RPMI7951 (cell line): ENCODE measurements at regions not wholly inside any gene's neighbourhood (a gene's known extent, or its start where the extent isn't known, plus 50 kb on each side); places are given as distances from the start of the nearest gene placed in this dataset.
"Not testable (repeated sequence)": the region's sequence is repeated elsewhere in the genome, so short reads cannot be mapped to it uniquely, and the experiment has no call there.

Experiments
- DNase-seq: peaks from one replicate; pipeline ENCODE4 v3.0.0-alpha.2; 2012; ENCODE audit warnings: low read depth

DNA sequence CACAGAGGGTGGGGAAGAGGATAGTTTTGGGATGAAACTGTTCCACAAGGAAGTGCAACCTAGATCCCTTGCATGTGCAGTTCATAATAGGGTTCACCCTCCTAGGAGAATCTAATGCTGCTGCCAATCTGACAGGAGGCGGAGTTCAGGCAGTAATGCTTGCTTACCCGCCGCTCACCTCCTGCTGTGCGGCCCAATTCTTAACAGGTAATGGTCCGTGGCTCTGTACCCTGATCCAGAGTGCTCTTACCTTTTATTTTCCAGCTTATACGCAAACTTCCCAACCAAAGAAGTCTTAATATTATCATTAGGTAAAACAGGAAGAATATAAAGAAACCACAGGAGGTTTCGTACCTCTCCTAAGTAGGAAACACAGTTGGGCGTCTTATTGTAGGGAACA is 82.7 kb upstream of the CD302 start:
- no peak for DNase-seq

DNA sequence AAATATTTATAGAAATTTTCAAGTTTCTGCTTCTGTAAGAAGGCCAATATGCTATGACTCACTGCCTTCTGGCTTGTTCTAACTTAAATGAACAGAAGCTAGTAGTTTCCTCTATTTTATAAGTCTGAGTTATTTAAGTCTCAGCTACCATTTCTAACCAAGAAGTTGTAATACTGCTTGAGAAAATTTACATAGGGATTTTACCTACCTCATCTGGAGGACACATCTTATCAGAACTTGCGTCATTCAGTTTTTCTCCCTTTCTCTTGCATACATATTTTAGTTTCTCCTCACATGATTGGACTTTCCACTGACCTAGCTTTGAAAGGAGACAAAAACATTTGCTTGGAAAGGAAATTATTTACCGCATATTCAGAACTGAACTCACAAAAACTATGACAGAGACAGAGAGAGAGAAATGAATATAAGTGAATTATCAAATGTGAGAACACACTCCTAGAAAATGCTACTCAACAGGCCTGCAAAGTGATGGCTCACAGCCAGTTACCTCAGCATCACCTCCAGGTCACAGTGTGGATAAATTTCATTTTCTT is 81.1 kb upstream of the CD302 start:
- DNase-seq: no peak

DNA sequence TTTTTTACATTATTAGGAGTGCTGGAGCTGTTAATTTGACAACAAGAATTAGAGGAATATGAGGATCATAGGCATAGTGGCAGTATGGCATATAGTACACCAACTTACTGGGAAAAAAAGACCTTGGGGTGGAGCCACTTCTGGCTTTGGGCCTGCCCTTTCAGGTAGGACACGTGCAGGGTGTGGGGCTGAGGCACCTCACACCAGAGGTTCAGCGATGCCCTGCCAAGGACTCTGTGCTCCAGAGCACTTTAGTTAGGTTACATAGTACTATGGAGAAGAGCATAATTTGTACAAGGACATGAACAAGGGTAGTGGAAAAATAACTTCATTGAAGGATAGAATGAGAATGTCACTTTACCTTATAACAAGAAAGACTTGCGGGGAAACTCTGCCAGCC is 77.1 kb upstream of the CD302 start:
- DNase-seq: no peak

DNA sequence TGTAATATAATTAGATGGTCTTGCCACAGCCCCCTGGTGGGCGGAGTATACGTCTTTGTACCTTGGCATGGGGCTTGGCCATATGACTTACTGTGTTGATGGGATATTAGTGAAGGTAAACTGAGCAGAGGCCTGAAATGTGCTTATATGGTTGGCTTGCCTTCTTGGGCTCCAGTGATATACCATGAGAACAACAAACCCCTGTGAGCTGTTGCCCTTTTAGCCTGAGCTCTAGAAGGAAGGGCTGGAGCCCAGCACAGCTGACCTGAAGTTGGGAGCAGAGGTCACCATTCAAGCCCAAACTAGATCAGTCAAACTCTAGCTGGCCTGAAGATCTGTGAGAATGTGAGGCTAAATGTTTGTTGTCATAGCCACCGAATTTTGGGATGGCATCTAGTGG is 75.2 kb upstream of the CD302 start:
- DNase-seq: peak; percentile 5

DNA sequence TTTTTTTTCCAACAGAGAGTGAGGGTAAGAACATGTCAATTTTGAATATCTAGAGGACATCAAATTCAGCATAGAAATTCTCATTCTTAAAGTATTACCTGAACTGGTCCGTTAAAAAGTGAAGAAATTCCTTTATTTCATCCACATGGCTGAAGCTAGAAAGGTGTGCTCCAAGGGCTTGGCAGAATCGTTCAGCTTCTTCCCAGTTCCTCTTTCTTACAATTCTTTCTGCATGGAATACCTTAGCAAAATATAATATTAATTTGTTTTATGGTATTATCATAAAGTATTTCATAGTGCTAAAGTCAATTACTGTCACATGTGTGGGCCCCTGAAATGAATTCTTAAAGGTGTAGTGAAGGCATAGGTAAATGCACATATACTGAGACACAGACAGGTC is 74.3 kb upstream of the CD302 start:
- no peak for DNase-seq

DNA sequence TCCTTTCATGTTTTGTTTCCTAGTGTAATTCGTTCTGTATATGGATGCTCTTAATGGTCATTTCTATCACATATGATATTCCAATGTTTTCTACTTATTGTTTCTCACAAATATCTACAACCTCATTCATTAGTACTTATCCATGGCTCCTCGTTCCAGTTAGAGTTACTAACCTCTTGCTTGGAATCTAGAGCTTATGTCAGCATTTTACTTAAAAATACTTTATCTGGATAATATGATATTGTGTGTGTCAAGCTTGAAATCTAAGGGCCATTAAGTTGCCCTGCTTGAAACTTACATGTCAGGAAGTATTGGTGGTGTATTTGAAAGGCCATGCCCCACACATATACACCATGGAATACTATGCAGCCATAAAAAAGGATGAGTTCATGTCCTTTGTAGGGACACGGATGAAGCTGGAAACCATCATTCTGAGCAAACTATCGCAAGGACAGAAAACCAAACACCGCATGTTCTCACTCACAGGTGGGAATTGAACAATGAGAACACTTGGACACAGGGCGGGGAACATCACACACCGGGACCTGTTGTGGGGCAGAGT is 70.7 kb upstream of the CD302 start:
- not testable (repeated sequence) for DNase-seq

DNA sequence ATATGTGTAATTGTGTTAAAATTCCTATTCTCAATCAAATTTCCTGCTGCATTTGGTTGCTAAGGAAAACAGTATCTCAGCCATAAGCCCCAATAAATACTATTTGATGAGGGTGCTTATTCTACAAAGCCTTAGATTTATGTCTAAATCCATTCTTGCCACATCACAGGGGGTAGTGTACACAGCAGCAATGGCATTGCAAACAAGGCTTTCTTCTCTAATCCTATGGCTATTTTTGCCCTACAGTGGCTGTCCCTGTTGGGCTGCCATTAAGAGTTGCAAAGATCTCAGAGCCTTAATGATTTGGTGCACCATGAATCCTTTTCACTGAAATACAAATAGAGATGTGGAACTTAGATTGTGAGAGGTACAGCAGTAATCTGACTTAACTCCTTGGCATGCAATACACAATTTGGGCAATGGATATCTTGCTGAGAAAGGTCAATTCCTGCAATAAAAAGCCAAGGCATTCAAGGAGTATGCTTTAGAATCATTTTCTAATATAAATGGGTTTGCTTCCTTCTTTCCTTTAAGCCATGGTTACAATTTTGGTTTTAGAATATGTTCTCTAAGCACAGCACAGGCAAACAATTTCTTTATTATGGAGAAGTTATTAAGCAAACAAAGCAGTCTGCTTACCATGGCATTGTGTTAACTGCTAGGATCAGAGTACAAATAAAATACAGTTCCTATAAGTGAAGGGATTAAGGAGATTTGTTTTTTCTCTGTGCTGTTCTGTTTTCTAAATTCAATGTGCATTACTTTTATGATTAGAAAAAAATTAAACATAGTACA is 69.8 kb upstream of the CD302 start:
- no peak for DNase-seq

DNA sequence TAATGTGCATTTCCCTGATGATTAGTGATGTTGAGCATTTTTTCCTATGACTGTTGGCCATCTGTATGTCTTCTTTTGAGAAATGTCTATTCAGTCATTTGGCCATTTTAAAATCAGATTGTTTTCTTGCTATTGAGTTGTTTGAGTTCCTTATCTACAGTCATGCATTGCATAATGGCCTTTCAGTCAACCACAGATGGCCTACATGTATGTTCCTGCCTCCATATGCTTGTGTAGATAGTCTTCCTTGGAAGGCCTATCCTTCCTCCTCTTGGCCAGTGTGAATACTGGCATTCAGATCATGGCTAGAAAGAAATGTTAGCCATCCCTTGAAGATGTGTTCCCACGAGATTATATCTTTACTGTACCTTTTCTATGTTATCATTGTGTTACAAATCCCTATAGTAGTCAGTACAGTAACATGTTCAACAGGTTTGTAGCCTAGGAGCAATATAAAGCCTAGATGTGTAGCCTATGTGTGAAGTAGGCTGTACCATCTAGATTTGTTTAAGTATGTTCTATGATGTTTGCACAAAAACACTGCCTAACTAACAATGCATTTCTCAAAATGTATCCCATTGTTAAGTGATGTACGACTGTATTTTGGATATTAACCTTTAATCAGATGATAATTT is 65.6 kb upstream of the CD302 start:
- no peak for DNase-seq

DNA sequence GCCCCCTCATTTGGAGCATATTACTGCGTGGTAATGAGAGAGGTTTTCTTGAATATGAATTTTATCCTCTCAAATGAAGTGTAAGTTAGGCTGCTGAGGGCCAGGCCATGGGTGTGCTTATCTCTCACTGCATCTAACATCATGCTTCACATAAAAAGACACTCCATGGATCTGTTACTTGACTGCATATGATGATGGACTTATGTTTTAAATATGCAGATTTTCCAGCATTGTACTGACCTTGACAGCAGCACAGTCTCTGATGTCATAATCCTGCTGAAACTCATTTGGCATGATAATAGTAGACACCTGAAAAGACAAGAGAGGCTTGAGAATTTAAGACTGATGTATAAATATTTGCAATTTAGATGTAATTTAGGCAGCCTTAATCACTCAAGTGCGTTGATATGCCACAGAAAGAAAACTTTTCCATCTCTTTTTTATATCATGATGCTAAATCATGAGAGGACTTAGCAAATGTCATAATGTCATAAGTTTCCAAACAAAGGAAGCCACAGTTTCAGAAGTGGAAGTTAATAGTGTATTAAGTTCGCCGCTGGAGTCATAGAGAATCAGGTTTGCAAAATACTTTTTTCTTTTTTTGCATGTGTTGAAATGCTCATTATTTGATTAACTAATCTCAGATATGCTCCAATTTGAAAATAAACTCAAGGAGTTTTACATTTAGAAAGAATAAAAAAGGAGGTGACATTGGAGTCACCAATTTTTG is 62.7 kb upstream of the CD302 start:
- no peak for DNase-seq

DNA sequence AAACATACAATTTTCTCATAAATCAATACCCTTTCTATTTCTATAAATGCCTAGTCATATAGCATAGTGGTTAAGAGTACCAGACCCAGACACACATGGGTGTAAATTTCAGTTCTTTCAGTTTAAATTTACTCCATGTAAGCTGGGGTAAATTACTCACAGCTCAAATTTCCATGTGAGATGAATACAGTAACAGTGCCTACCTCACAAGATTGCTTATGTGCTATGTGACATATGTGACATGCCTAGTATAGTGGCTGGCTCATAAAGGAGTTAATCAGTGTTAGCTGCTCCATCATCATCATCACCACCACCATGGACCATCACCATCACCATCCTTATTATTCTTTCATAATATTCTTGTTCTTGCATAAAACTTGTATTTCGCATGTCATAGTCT is 61.6 kb upstream of the CD302 start:
- DNase-seq: no peak

DNA sequence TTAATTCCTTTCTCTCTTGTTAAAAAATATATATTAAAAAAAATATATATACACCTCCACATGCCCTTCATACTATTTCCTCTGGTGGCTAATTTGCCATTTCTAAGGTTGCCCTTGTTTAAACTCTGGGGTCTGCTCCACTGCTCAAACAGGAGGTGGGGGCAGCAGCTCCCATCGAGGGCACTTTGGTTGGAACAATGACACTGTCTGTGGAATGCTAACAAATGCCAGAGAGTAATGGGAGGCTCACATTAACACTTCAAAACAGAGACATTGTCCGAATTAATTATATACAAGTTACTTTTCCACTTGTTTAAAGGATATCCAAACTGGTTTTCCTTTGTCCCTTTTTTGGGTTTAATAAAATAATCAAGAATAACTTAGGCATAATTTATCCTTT is 58.8 kb upstream of the CD302 start:
- DNase-seq: no peak

DNA sequence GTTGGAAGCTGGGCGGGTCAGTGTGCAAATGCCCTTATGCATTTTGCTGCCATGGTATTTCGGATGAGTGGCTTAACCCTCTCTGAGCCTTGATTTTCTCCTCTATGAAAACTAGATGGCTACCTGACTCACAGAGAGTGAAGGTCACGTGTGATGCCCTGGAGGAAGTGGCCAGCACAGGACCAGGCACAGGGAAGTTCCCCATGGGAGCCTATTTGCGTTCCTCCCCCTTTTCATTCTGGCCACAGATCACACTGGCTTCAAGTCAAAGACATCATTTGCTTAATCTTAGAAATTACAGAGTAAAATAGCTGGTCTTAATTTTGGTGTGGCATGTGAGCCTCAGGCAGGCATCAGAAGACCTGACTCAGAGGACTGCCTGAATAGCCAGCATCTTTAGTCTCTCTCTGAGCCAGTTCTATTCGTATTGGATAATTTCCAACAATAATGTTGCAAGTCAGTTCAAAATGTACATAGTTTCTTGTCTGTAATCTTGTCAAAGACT is 57.6 kb upstream of the CD302 start:
- DNase-seq: peak; percentile 3

DNA sequence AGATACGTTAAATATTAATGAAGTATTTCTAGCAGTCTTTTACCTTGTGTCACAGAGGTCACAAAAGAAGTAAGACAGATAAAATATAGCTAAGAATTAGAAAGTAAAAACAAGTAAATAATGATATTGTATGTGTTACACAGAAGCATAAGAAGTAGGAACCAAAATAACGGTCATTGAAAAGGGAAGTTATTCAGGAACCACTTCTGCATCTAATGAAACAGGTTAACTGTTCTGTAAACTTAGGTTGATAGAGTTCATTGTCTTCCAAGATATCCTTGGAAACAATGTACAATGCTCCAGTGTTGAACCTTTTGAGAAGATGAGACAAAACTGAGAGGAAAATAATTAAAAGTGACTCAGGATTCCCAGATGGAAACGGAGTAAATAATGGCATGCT is 57.1 kb upstream of the CD302 start:
- no peak for DNase-seq

DNA sequence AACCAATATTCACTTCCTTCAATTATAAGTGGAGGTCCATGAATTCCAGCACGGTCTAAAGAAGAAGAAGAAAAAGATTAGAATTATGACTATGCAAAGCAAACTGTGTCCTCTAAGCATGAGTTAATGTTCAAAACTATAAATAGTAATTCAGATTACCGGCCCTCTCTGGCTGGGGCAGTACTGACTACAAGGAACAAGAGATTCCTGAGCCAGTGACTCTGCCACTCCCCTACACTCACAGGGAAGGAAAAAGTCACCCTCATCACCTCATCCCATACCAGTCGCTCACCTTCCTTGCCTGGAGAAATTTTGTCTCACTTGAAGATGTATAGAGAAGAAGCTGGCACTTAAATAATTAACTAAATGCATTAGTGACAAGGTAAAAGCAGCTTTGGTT is 56.5 kb upstream of the CD302 start:
- no peak for DNase-seq

DNA sequence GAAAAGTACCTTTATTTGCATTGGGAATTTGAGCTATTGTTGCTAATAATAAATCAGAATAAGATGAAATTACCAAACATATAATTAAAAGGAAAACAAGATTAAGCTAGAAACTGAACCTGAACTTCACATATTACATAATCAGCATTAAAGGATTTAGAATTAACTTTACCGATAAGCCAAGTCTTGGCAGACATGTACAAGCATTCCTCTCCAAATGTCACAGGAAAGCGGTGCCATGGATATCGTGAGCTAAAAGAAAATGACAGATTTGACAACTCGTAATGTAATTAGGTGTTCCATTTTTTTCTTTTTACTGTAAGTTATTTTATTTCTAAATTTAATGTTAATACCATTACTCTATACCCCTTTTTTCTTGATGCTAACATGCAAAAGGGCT is 55.1 kb upstream of the CD302 start:
- no peak for DNase-seq

DNA sequence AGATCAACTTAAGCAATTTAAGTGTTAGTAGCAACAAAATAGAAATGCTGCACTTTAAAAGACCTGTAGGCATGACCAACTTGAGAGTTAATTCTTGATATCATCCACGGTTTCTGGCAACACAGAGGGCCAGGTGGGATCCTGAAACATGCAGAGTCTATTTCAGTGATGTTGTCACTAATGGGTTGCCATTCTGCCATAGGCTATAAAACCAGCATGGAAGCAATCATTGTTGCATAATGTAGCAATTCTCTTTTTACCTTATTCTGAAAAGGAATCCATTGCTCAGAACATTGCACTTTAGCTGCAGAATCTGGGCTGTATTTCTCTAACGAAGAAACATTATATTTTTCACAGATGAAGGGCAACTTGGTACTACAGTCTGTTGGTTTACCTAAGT is 53.9 kb upstream of the CD302 start:
- DNase-seq: no peak

DNA sequence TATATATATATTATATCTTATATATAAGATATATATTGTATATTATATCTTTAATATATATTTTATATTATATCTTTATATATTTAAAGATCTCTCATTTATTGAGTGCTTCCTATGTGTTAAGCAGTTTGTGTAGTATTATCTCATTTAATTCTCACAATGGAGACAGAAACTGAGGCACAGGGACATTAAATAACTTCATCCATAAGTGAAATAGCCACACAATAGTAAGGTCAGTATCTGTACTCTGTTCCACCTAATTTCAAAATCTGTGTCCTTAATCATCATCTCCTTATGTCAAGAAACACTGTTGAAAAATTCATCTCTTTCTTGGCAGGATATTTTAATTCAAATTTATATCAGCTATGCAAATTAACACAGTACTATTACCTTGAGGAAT is 52.8 kb upstream of the CD302 start:
- no peak for DNase-seq

DNA sequence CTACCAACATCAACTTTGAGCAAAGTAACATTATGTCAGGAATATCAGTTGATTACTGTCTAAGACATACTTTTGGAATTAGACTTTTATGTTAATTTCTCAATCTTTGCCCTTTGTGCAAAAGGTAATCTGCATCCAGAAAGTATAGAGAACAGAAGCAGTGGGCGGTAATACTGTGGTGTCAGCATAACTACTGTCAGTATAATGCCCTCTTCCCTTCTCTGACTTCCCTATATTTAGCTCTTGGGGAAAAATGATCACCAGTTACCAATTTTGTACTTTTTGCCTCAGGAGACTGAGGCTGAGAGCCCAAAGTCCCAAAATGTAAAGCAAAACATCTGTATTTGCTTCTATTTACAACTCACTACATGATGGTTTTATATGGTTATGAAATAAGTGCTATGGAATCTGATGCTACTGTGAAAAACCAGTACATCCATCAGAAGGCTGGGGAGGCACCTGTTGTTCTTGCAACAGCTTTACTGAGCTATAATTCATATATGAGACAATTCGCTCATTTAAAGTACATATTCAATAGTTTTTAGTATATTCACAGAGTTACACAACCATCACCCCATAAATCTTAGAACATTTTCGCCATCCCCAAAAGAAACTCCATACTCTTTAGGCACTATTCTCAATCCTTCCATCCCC is 51.3 kb upstream of the CD302 start:
- DNase-seq: no peak
